Neural cell (in vitro differentiated cells): ENCODE measurements at regions not wholly inside any gene's neighbourhood (a gene's known extent, or its start where the extent isn't known, plus 50 kb on each side); places are given as distances from the start of the nearest gene placed in this dataset.

Experiments used
- H2AFZ ChIP-seq: fragments of 200-600, 300-800 bp; sonication (generic), shearing (Covaris generic); 2 replicates; pipeline ENCODE4 v1.6.0; 2014; ENCODE audit warnings: low read depth, mild to moderate bottlenecking, antibody characterized with exemption, low read length, moderate library complexity
- H3F3A ChIP-seq: fragments of 200-600 bp; shearing (Covaris generic); 2 replicates; pipeline ENCODE4 v1.6.1; 2016; ENCODE audit warnings: mild to moderate bottlenecking, moderate library complexity, mixed read lengths, antibody characterized with exemption, low read length; ENCODE audit not compliant: insufficient read depth, poor library complexity, severe bottlenecking
- H3K27ac ChIP-seq: fragments of 200-600, 300-800 bp; sonication (generic), shearing (Covaris generic); 2 replicates; pipeline ENCODE4 v1.5.1; 2014; ENCODE audit warnings: mild to moderate bottlenecking, low read length, moderate library complexity
- H3K27me3 ChIP-seq: fragments of 300-800, 200-600 bp; sonication (generic), shearing (Covaris generic); 2 replicates; pipeline ENCODE4 v1.6.0; 2014; ENCODE audit warnings: mild to moderate bottlenecking, low read depth, low read length, moderate library complexity; ENCODE audit not compliant: insufficient read depth
- H3K36me3 ChIP-seq: fragments of 300-800, 200-600 bp; sonication (generic), shearing (Covaris generic); 2 replicates; pipeline ENCODE4 v1.5.1; 2014; ENCODE audit warnings: mild to moderate bottlenecking, antibody characterized with exemption, low read length, moderate library complexity; ENCODE audit not compliant: insufficient read depth
- H3K4me2 ChIP-seq: fragments of 300-800, 200-600 bp; sonication (generic), shearing (Covaris generic); 2 replicates; pipeline ENCODE4 v1.6.0; 2014; ENCODE audit warnings: mild to moderate bottlenecking, low read length
- H3K4me3 ChIP-seq: fragments of 300-800, 200-600 bp; sonication (generic), shearing (Covaris generic); 2 replicates; pipeline ENCODE4 v1.5.1; 2014; ENCODE audit warnings: mild to moderate bottlenecking, low read length, moderate library complexity
- H3K79me2 ChIP-seq: fragments of 200-600 bp; shearing (Covaris generic); replicated peaks from 2 replicates; pipeline ENCODE4 v1.6.0; 2014; ENCODE audit warnings: mild to moderate bottlenecking, low read length, moderate library complexity; ENCODE audit not compliant: insufficient read depth
- H3K9ac ChIP-seq: fragments of 300-800, 200-600 bp; sonication (generic), shearing (Covaris generic); 2 replicates; pipeline ENCODE4 v1.6.1; 2016; ENCODE audit warnings: mild to moderate bottlenecking, low read length, mixed read lengths
- H3K9me2 ChIP-seq: fragments of 200-600 bp; shearing (Covaris generic); 2 replicates; pipeline ENCODE4 v1.6.1; 2016; ENCODE audit warnings: mild to moderate bottlenecking, low read length, mixed read lengths; ENCODE audit not compliant: insufficient read depth
- H3K9me3 ChIP-seq: fragments of 200-600, 300-800 bp; sonication (generic), shearing (Covaris generic); 2 replicates; pipeline ENCODE4 v1.6.1; 2016; ENCODE audit warnings: mild to moderate bottlenecking, mixed run types, low read length, moderate library complexity, mixed read lengths
- H4K20me1 ChIP-seq: fragments of 200-600 bp; shearing (Covaris generic); 2 replicates; pipeline ENCODE4 v1.6.1; 2016; ENCODE audit warnings: mild to moderate bottlenecking, mixed run types; ENCODE audit not compliant: insufficient read depth
- EP300 ChIP-seq: fragments of 450-650 bp; conservative IDR thresholded peaks from 2 replicates; pipeline ENCODE4 v1.6.1; 2014; ENCODE audit warnings: antibody characterized with exemption, mild to moderate bottlenecking, moderate library complexity; ENCODE audit not compliant: poor library complexity, severe bottlenecking
- EZH2 ChIP-seq: fragments of 200-600, 300-800 bp; shearing (Covaris generic), sonication (generic); IDR thresholded peaks from 2 replicates; pipeline ENCODE4 v1.6.1; 2014; ENCODE audit warnings: antibody characterized with exemption, low read length, borderline replicate concordance, mild to moderate bottlenecking; ENCODE audit not compliant: insufficient read depth, poor library complexity, severe bottlenecking
- MXI1 ChIP-seq: fragments of 450-650 bp; conservative IDR thresholded peaks from 2 replicates; pipeline ENCODE4 v1.6.1; 2014; ENCODE audit warnings: antibody characterized with exemption, mild to moderate bottlenecking; ENCODE audit not compliant: poor library complexity, severe bottlenecking
- POLR2AphosphoS5 ChIP-seq: IDR thresholded peaks from 2 replicates; pipeline ENCODE4 v1.6.1; 2012
- RAD21 ChIP-seq: fragments of 450-650 bp; conservative IDR thresholded peaks from 2 replicates; pipeline ENCODE4 v1.6.1; 2014; ENCODE audit warnings: antibody characterized with exemption, mild to moderate bottlenecking, moderate library complexity
- SMC3 ChIP-seq: fragments of 450-650 bp; conservative IDR thresholded peaks from 2 replicates; pipeline ENCODE4 v1.6.1; 2014; ENCODE audit warnings: antibody characterized with exemption, mild to moderate bottlenecking, moderate library complexity; ENCODE audit not compliant: poor library complexity
- TAF1 ChIP-seq: IDR thresholded peaks from 2 replicates; pipeline ENCODE4 v1.6.1; 2012; ENCODE audit warnings: low read depth
- TF ChIP-seq, protein P1 (sequence below): IDR thresholded peaks from 2 replicates; pipeline ENCODE4 v1.6.1; 2012; ENCODE audit warnings: borderline replicate concordance
- TF ChIP-seq, protein P2 (sequence below): fragments of 450-650 bp; IDR thresholded peaks from 2 replicates; pipeline ENCODE4 v1.5.1; 2014; ENCODE audit warnings: antibody characterized with exemption, mild to moderate bottlenecking, moderate library complexity; ENCODE audit not compliant: poor library complexity, severe bottlenecking

DNA sequence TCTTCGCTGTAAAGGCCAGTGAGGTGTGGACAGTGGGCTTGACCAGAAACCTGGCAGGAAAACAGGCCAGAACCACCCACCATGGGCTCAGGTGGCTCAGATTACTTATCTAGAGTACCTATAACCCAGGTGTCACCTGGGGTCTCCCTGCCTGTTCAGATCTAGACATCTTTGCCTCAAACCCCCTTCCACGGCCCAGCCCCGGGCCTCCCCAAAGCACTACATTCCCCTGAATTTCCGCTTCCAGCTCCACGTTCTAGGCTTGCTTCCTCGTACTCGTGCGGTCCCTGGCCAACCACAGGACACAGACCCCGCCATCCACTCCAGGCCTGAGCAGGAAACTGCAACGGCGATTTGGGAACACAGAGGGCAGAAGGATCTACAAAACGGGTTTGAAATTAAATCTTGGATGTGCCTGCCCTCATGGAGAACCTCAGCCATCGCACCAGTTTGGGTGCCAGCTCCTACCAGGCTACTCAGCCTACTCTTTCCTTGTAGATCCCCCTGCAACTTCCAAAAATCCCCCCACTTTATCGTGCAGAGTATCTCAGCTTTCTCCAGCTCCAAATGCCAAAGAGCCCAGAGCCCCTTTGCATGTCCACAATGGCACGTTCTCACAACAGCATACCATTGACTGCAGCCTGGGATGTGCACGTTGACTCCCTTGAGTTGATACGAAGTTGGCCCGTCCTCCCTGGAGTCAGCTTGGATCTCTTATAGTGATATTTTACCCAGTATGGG lies 62.7 kb upstream of the CACUL1 start:
- Histone ChIP-seq H3K9ac (no peak overlapping the region), H3K9me3 (no peaks in the 10 kb centered on the region), H3K9me2 (no peaks in the 10 kb centered on the region), H3K36me3 (no peaks in the 10 kb centered on the region), H3K4me2 (no peak overlapping the region), H3K79me2 (no peaks in the 10 kb centered on the region), H2AFZ (no peak overlapping the region), H3F3A (no peaks in the 10 kb centered on the region), H3K27me3 (no peaks in the 10 kb centered on the region), H3K4me3 (no peak overlapping the region), H3K27ac (no peak overlapping the region), H4K20me1 (no peaks in the 10 kb centered on the region)
- no peak for TF ChIP-seq SMC3
- no peak for TF ChIP-seq EZH2
- no peak for TF ChIP-seq POLR2AphosphoS5
- TF ChIP-seq, protein P1, sequence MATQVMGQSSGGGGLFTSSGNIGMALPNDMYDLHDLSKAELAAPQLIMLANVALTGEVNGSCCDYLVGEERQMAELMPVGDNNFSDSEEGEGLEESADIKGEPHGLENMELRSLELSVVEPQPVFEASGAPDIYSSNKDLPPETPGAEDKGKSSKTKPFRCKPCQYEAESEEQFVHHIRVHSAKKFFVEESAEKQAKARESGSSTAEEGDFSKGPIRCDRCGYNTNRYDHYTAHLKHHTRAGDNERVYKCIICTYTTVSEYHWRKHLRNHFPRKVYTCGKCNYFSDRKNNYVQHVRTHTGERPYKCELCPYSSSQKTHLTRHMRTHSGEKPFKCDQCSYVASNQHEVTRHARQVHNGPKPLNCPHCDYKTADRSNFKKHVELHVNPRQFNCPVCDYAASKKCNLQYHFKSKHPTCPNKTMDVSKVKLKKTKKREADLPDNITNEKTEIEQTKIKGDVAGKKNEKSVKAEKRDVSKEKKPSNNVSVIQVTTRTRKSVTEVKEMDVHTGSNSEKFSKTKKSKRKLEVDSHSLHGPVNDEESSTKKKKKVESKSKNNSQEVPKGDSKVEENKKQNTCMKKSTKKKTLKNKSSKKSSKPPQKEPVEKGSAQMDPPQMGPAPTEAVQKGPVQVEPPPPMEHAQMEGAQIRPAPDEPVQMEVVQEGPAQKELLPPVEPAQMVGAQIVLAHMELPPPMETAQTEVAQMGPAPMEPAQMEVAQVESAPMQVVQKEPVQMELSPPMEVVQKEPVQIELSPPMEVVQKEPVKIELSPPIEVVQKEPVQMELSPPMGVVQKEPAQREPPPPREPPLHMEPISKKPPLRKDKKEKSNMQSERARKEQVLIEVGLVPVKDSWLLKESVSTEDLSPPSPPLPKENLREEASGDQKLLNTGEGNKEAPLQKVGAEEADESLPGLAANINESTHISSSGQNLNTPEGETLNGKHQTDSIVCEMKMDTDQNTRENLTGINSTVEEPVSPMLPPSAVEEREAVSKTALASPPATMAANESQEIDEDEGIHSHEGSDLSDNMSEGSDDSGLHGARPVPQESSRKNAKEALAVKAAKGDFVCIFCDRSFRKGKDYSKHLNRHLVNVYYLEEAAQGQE: no peak
- TF ChIP-seq TAF1: no peak
- no peak for TF ChIP-seq MXI1
- TF ChIP-seq RAD21: no peak
- TF ChIP-seq EP300: no peak
- TF ChIP-seq, protein P2, sequence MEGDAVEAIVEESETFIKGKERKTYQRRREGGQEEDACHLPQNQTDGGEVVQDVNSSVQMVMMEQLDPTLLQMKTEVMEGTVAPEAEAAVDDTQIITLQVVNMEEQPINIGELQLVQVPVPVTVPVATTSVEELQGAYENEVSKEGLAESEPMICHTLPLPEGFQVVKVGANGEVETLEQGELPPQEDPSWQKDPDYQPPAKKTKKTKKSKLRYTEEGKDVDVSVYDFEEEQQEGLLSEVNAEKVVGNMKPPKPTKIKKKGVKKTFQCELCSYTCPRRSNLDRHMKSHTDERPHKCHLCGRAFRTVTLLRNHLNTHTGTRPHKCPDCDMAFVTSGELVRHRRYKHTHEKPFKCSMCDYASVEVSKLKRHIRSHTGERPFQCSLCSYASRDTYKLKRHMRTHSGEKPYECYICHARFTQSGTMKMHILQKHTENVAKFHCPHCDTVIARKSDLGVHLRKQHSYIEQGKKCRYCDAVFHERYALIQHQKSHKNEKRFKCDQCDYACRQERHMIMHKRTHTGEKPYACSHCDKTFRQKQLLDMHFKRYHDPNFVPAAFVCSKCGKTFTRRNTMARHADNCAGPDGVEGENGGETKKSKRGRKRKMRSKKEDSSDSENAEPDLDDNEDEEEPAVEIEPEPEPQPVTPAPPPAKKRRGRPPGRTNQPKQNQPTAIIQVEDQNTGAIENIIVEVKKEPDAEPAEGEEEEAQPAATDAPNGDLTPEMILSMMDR: no peak

- Histone ChIP-seq H3K27me3 (no peaks in the 10 kb centered on the region), H3K4me3 (no peak overlapping the region), H3K9me3 (no peaks in the 10 kb centered on the region), H4K20me1 (no peaks in the 10 kb centered on the region), H3K79me2 (no peaks in the 10 kb centered on the region), H3K36me3 (no peaks in the 10 kb centered on the region), H3K9ac (no peak overlapping the region), H3K4me2 (no peak overlapping the region), H3K27ac (no peak overlapping the region), H2AFZ (no peak overlapping the region), H3K9me2 (no peaks in the 10 kb centered on the region), H3F3A (no peaks in the 10 kb centered on the region)
- TF ChIP-seq POLR2AphosphoS5 (no peak), TAF1 (no peak), SMC3 (no peak), MXI1 (no peak), EP300 (no peak), EZH2 (no peak), RAD21 (no peak)
- TF ChIP-seq, protein P1: no peak
- TF ChIP-seq, protein P2: no peak
Measured at GRCh38 chr10:118818621-118819221, 64.0 kb upstream of the CACUL1 start.
